NB4 (cell line): ENCODE measurements at regions not wholly inside any gene's neighbourhood (a gene's known extent, or its start where the extent isn't known, plus 50 kb on each side); places are given as distances from the start of the nearest gene placed in this dataset.

ENCODE experiments used
- CTCF ChIP-seq: IDR thresholded peaks from one replicate; pipeline ENCODE4 v1.5.1; 2012; ENCODE audit warnings: low read depth, low read length
- POLR2A ChIP-seq: IDR thresholded peaks from 2 replicates; pipeline ENCODE4 v1.6.1; 2011; ENCODE audit warnings: mild to moderate bottlenecking; ENCODE audit not compliant: insufficient read length; ENCODE audit errors: extremely low read depth

- TF ChIP-seq CTCF = no peak
- no peak for TF ChIP-seq POLR2A
Observed at GRCh38 chr16:87150262-87150661, 166.9 kb downstream of the C16orf95 start.
